A549 (cell line): ENCODE measurements at regions not wholly inside any gene's neighbourhood (a gene's known extent, or its start where the extent isn't known, plus 50 kb on each side); places are given as distances from the start of the nearest gene placed in this dataset.

Experiments
- ATAC-seq, 2 experiments: fragments of 200-7000 bp in 1 of 2; fragments of >200 bp in 1 of 2; cut with Nextera tagmentation in 1 of 2; cut with Tn5 transposase in 1 of 2; 3 replicates each; pipeline versions ENCODE4 v1.8.0 to v1.9.1; 2018 to 2020; ENCODE audit warnings: mild to moderate bottlenecking in 1 of 2, moderate library complexity in 1 of 2
- CTCF ChIA-PET: fragments of 300-600 bp; sonication (Branson Sonifier 250); formaldehyde crosslinking; extraction: SDS; loops from one replicate; lab custom pipeline; 2021; ENCODE audit warnings: antibody characterized with exemption, inconsistent platforms; lab: Yijun Ruan, JAX
- POLR2A ChIA-PET: fragments of 350-600 bp; formaldehyde crosslinking; extraction: SDS; loops from one replicate; lab custom pipeline; 2021; ENCODE audit warnings: antibody characterized with exemption, inconsistent platforms; lab: Yijun Ruan, JAX
- DNase-seq, 2 experiments: peaks; one replicate each; pipeline versions ENCODE4 v3.0.0 to v3.0.0-alpha.2; 2011 to 2016; ENCODE audit warnings: low read depth in 1 of 2, low spot score in 1 of 2
- FAIRE-seq: peaks from 2 replicates; lab custom pipeline; 2011; peaks lifted over from hg19 to GRCh38; lab: Jason Lieb, UNC
- H3K27ac ChIP-seq, 2 experiments: fragments of >200 bp; sonication (Bioruptor Twin); formaldehyde crosslinking; 3 replicates each; pipeline ENCODE4 v1.5.1; 2016 to 2017
- H3K4me1 ChIP-seq: fragments of >200 bp; sonication (Bioruptor Twin); formaldehyde crosslinking; 3 replicates; pipeline ENCODE4 v1.6.1; 2016
- H3K4me2 ChIP-seq: fragments of >200 bp; sonication (Bioruptor Twin); formaldehyde crosslinking; 3 replicates; pipeline ENCODE4 v1.6.1; 2016
- H3K4me3 ChIP-seq: fragments of >200 bp; sonication (Bioruptor Twin); formaldehyde crosslinking; 3 replicates; pipeline ENCODE4 v1.5.1; 2016
- H3K9me3 ChIP-seq: fragments of >200 bp; sonication (Bioruptor Twin); formaldehyde crosslinking; 3 replicates; pipeline ENCODE4 v1.6.1; 2016
- ATOH8 ChIP-seq: fragments of 250-450 bp; sonication (Bioruptor Pico); IDR thresholded peaks from 2 replicates; pipeline ENCODE4 v1.5.0; 2020; ENCODE audit warnings: low read depth, mild to moderate bottlenecking, moderate library complexity
- CHD2 ChIP-seq: fragments of 150-350 bp; IDR thresholded peaks from 2 replicates; pipeline ENCODE4 v1.6.1; 2014; ENCODE audit warnings: low read length; ENCODE audit not compliant: partially characterized antibody
- CHD4 ChIP-seq: fragments of 200-600 bp; sonication (generic); IDR thresholded peaks from 2 replicates; pipeline ENCODE4 v1.6.1; 2016; ENCODE audit warnings: antibody characterized with exemption, mild to moderate bottlenecking, borderline replicate concordance
- EHF ChIP-seq: fragments of 250-450 bp; sonication (Bioruptor Pico); IDR thresholded peaks from 2 replicates; pipeline ENCODE4 v1.5.0; 2020; ENCODE audit warnings: mild to moderate bottlenecking
- EP300 ChIP-seq, 2 experiments: fragments of >200 bp; sonication (Bioruptor Twin); formaldehyde crosslinking; IDR thresholded peaks; 2 replicates in 1 of 2; 3 replicates in 1 of 2; pipeline ENCODE4 v1.6.1; 2016 to 2017
- FOSL2 ChIP-seq, 2 experiments: fragments of 450-650 bp in 1 of 2; fragments of >200 bp in 1 of 2; sonication (Bioruptor Twin) in 1 of 2; formaldehyde crosslinking; IDR thresholded peaks; 2 replicates each; pipeline versions ENCODE4 v1.5.0 to v1.6.1; 2016 to 2020; ENCODE audit warnings: mild to moderate bottlenecking in 1 of 2, moderate library complexity in 1 of 2
- FOXS1 ChIP-seq: fragments of 250-450 bp; sonication (Bioruptor Pico); IDR thresholded peaks from 2 replicates; pipeline ENCODE4 v1.5.0; 2020; ENCODE audit warnings: mild to moderate bottlenecking, moderate library complexity
- HDAC2 ChIP-seq: fragments of 200-600 bp; sonication (generic); IDR thresholded peaks from 2 replicates; pipeline ENCODE4 v1.6.1; 2016
- HMGXB4 ChIP-seq: fragments of 250-450 bp; sonication (Bioruptor Pico); IDR thresholded peaks from 2 replicates; pipeline ENCODE4 v1.5.0; 2021; ENCODE audit warnings: mild to moderate bottlenecking, moderate library complexity, borderline replicate concordance
- HOXB13 ChIP-seq: fragments of 250-450 bp; sonication (Bioruptor Pico); IDR thresholded peaks from 2 replicates; pipeline ENCODE4 v1.5.0; 2020; ENCODE audit warnings: low read depth, mild to moderate bottlenecking, moderate library complexity
- HOXB5 ChIP-seq: fragments of 250-450 bp; sonication (Bioruptor Pico); IDR thresholded peaks from 2 replicates; pipeline ENCODE4 v1.5.0; 2020; ENCODE audit warnings: mild to moderate bottlenecking, moderate library complexity
- JUN ChIP-seq, 2 experiments: fragments of >200 bp; sonication (Bioruptor Twin); formaldehyde crosslinking; IDR thresholded peaks; 2 replicates in 1 of 2; 3 replicates in 1 of 2; pipeline ENCODE4 v1.6.1; 2016 to 2017
- KDM1A ChIP-seq: fragments of 200-600 bp; sonication (generic); IDR thresholded peaks from 2 replicates; pipeline ENCODE4 v1.6.1; 2016; ENCODE audit warnings: low read depth, mild to moderate bottlenecking
- MAFK ChIP-seq: fragments of 450-650 bp; IDR thresholded peaks from 2 replicates; pipeline ENCODE4 v1.6.1; 2014; ENCODE audit not compliant: partially characterized antibody
- MAZ ChIP-seq: fragments of 150-350 bp; IDR thresholded peaks from 2 replicates; pipeline ENCODE4 v1.6.1; 2014; ENCODE audit warnings: antibody characterized with exemption, low read depth, low read length, borderline replicate concordance
- MYC ChIP-seq: IDR thresholded peaks from 2 replicates; pipeline ENCODE4 v1.6.1; 2012; ENCODE audit warnings: mild to moderate bottlenecking, inconsistent platforms, low read length, improper control_type of control experiment, borderline replicate concordance
- NFE2L2 ChIP-seq: fragments of 150-350 bp; conservative IDR thresholded peaks from 2 replicates; pipeline ENCODE4 v1.6.1; 2014; ENCODE audit warnings: low read length
- NR3C1 ChIP-seq: fragments of >200 bp; sonication (Bioruptor Twin); formaldehyde crosslinking; IDR thresholded peaks from 3 replicates; pipeline ENCODE4 v1.6.1; 2017
- RARB ChIP-seq: fragments of 250-450 bp; sonication (Bioruptor Pico); IDR thresholded peaks from 2 replicates; pipeline ENCODE4 v1.8.0; 2021; ENCODE audit warnings: mild to moderate bottlenecking, moderate library complexity
- RCOR1 ChIP-seq: fragments of 150-350 bp; IDR thresholded peaks from 2 replicates; pipeline ENCODE4 v1.6.1; 2014; ENCODE audit warnings: antibody characterized with exemption, low read length, low read depth
- RFX5 ChIP-seq: fragments of 450-650 bp; IDR thresholded peaks from 2 replicates; pipeline ENCODE4 v1.7.1; 2014; ENCODE audit warnings: antibody characterized with exemption, mild to moderate bottlenecking, moderate library complexity
- RNF2 ChIP-seq: fragments of 200-600 bp; sonication (generic); IDR thresholded peaks from 2 replicates; pipeline ENCODE4 v1.6.1; 2016; ENCODE audit warnings: low read depth, mild to moderate bottlenecking, antibody characterized with exemption, moderate library complexity, borderline replicate concordance
- USF2 ChIP-seq: fragments of 450-650 bp; IDR thresholded peaks from 2 replicates; pipeline ENCODE4 v1.6.1; 2014; ENCODE audit warnings: antibody characterized with exemption
- ZNF302 ChIP-seq: fragments of 250-450 bp; sonication (Bioruptor Pico); IDR thresholded peaks from 2 replicates; pipeline ENCODE4 v1.9.0; 2021; ENCODE audit warnings: inconsistent platforms, mild to moderate bottlenecking, moderate library complexity
- WGBS: methylation state at CpG from one replicate; pipeline ENCODE4 v1.1.6; 2017; ENCODE audit errors: missing lambda C conversion rate; 5-methylcytosine and 5-hydroxymethylcytosine counted together

- H3K9me3 ChIP-seq: no peaks in the 10 kb centered on the region
- H3K27ac ChIP-seq: no peak overlapping the region
- ATAC-seq (no peak), DNase-seq (no peak)
- no peak overlapping the region for H3K4me3 ChIP-seq
- TF ChIP-seq MAZ: no peak
- no peak for TF ChIP-seq USF2
- no peak for TF ChIP-seq RFX5
- TF ChIP-seq EHF (CRISPR knock-in tag): no peak
- TF ChIP-seq CHD4: no peak
- TF ChIP-seq JUN (IDR thresholded peaks at IDR 0.05): no peak
- no peak for TF ChIP-seq NR3C1
- no peak for TF ChIP-seq HOXB13 (CRISPR knock-in tag)
- no peak for TF ChIP-seq HMGXB4 (CRISPR knock-in tag)
- no peak for TF ChIP-seq HOXB5 (CRISPR knock-in tag)
- no peak for TF ChIP-seq RNF2
- no peak for TF ChIP-seq CHD2
- no peak for TF ChIP-seq NFE2L2
- TF ChIP-seq FOXS1: no peak
- no peak for TF ChIP-seq RARB (CRISPR knock-in tag)
- no peak for TF ChIP-seq MYC
- TF ChIP-seq MAFK: no peak
- TF ChIP-seq RCOR1: no peak
- TF ChIP-seq, all 56 proteins: peak for 0
- ChIA-PET POLR2A (no interaction called here), CTCF (interaction anchor here (1.4 to 2.5 kb wide), 2 partner anchors 12 to 15 kb away, joined by 4 to 6 read pairs; no protein-coding TSS in a partner anchor)
- Histone ChIP-seq H3K4me2 (no peak overlapping the region), H3K4me1 (no peaks in the 10 kb centered on the region)
- WGBS: 74% methylated on average over 12 of the region's 12 CpGs
- FAIRE-seq: no peak
Observed at GRCh38 chr6:150686566-150686965, 86.9 kb downstream of the PLEKHG1 start.

- DNase-seq (no peak), ATAC-seq (no peak), FAIRE-seq (no peak)
- no peak for TF ChIP-seq EP300 (IDR thresholded peaks at IDR 0.05)
- TF ChIP-seq FOSL2 (IDR thresholded peaks at IDR 0.05): no peak
- no peak for TF ChIP-seq FOSL2 (CRISPR knock-in tag; IDR thresholded peaks at IDR 0.05)
- TF ChIP-seq ZNF302 (CRISPR knock-in tag): no peak
- no peak for TF ChIP-seq MAFK
- no peak for TF ChIP-seq KDM1A
- no peak for TF ChIP-seq CHD2
- TF ChIP-seq RFX5: no peak
- no peak for TF ChIP-seq HDAC2
- no peak for TF ChIP-seq ATOH8 (CRISPR knock-in tag)
- TF ChIP-seq JUN (IDR thresholded peaks at IDR 0.05): no peak
- no peak for TF ChIP-seq HOXB5 (CRISPR knock-in tag)
- 45% methylated on average over 6 of the region's 6 CpGs for WGBS
- ChIA-PET CTCF (interaction anchor here (0.6 to 2.5 kb wide), 2 partner anchors 16 to 87 kb away, joined by 5 to 6 read pairs; no protein-coding TSS in a partner anchor), POLR2A (no interaction called here)
- H3K4me1 ChIP-seq: no peaks in the 10 kb centered on the region
- H3K4me2 ChIP-seq: no peak overlapping the region
- no peak overlapping the region for H3K4me3 ChIP-seq
- no peaks in the 10 kb centered on the region for H3K9me3 ChIP-seq
- no peak overlapping the region for H3K27ac ChIP-seq
Observed at GRCh38 chr6:150687508-150687907, 87.8 kb downstream of the PLEKHG1 start.
